ENCODE measurements at regions not wholly inside any gene's neighbourhood (a gene's known extent, or its start where the extent isn't known, plus 50 kb on each side); places are given as distances from the start of the nearest gene placed in this dataset.
"Not testable (repeated sequence)": the region's sequence is repeated elsewhere in the genome, so short reads cannot be mapped to it uniquely, and the experiment has no call there.

- TF ChIP-seq POLR2A, POLR2AphosphoS5 (IDR thresholded peaks at IDR 0.05; ENCODE audit: low read depth, low read length): not testable (repeated sequence)
Observed at GRCh38 chr14:50030911-50031310, 85.5 kb downstream of the VCPKMT start.
